SHP77 treated with DMSO at 0.1 percent for 48 hours (cell line): ENCODE measurements at regions not wholly inside any gene's neighbourhood (a gene's known extent, or its start where the extent isn't known, plus 50 kb on each side); places are given as distances from the start of the nearest gene placed in this dataset.

Experiments used
- DNase-seq: peaks from one replicate; lab custom pipeline; 2025; lab: John Stamatoyannopoulos, UW

DNA sequence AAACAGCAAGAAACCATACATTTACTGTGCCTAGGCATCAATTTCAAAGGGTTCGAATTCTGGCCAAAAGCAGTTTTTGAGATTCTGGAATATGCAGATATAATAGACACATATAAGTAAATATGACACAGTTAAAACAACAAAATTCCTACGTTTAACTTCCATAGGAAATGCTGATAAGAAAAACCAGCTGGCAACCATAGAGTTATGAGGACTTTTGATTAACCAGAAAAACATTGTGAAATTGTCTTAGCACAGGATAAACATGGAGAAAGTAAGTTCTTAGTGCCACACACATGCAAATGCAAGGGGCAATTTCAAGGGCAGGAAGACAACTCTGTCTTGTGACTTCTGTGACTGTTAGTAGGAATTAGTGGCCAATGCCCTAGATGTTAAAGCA is 702.1 kb downstream of the TNS3 start:
- no peak for DNase-seq

DNA sequence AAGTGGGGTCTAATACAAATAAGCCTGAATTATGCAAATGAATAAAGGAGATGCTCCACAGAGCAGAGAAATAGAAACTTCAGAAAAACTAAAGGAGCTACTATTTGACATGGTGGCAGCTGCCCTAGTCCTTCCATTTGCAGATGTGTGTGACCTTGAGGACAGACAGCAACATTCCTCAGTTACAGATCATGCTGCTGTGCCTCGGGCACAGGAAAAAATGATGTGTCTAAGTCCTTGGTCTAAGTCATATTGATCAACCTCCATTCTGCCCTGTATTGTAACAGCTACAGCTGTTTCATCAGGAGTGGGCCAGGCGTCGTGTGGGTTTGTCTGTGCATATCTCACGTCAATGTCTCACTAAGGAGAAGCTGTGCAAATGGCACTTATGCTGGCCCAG is 710.4 kb downstream of the TNS3 start:
- no peak for DNase-seq

DNA sequence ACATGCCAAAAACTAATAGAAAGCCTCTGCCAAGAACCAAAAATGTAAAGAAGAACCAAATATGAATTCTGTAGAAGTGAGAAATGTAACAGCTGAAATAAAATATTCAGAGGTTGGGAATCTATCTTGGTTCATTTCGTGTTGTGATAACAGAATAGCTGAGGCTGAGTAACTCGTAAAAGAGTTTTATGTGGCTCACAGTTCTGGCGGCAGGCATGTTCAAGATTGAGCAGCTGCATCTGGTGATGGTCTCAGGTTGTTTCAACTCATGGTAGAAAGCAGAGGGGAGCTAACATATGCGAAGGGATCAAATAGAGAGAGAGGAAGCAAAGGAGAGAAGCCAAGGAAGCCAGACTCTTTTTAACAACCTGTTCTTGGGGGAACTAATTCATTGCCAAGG is 717.2 kb downstream of the TNS3 start:
- no peak for DNase-seq

DNA sequence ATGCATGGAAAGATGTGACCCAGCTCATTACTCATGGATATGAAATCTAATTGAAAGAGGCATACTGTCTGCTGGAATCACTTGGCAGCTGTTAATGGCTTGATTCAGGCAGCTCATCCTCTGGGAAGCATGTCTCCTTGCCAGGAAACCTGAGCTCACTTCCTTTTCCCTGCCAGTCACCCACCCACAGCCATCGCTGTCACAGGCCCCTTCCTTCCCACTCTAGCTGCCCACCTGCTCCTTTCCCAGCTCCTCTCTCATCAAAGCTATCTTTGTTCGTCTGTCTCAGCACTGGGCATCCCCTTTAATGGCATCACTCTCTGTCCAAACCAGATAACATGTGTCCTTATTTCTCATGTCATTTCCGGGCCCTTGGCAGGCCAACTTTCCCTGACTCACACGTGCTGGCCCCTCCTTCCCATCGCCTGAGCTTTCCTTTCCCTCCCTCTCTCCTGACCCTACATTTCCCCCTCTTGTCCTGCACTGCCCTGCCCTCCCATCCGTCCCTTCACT is 721.9 kb downstream of the TNS3 start:
- no peak for DNase-seq

DNA sequence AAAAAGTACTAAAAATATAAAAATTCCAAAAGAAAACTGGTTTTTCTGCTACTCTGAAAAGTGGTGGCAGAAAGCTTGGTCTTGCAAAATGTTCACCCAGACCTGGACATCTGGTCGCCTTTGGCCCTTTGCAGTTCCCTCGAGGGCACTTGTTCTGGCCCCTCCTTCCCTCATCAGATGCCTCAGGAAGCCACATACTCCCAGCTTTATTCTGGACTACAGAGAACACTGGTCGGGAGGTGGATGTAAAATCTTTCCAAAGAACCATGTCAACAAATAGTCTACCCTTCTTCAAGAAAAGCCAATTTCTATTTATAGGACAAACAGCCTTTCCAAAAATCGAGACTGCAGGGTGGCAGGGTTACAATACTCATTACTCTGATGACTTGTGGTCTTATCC is 726.1 kb downstream of the TNS3 start:
- DNase-seq, result no peak

DNA sequence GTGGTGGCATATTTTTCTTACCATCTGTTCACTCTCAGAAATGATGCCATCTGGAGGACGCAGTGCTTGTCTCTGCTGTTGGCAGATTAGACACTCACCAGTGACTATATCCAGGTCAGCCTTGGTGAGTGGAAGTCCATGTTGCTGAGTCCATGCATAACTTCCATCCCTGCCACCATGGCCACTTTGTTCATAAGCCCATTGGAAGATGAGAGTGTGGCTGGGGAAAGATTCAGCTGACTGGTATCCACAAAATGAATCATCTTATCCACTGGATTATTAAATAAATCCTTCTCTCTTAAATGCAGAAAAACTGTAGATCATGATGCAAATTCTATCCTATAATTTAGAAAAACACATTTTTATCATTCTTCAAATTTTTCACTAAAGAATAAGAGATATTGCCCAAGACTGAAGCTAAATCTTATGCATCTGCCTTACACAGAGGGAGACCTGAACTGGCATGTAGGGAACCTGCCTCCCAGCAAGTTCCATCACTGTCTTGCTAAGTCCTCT is 726.9 kb downstream of the TNS3 start:
- no peak for DNase-seq

DNA sequence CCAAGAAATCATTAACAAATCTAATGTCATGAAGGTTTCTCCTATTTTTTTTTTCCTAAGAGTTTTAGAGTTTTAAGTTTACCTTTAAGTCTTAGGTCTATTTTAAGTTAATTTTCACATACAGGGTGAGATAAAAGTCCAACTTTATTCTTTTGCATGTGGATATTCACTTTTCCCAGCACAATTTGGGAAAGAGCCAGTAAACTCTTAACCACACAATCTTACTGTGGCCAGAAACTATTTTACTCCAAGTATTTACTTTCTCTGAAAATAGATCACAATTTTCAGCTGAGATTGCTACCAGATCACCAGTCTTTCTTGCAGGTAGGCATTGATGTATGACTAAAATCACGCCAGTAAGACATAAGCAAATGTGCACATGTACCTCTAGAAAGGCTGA is 728.5 kb downstream of the TNS3 start:
- DNase-seq, result no peak

DNA sequence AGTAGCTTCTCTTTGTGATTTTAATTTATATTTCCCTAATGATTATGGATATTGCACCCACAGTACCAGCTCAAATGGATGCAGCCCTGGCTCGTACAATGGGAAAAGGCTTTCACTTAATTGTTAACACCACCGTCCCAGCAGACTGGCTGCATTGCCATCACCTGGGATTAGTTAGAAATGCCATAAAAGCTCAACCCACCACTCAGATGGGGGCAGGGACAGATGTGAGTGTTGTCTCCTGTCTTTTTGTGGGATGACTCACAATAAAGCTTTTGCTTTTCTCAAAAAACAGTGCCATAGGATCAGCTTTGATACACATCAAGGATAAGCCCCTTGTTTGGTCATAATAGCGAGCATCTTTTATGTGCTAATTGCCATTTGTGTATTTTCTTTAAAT is 729.1 kb downstream of the TNS3 start:
- DNase-seq, result no peak

DNA sequence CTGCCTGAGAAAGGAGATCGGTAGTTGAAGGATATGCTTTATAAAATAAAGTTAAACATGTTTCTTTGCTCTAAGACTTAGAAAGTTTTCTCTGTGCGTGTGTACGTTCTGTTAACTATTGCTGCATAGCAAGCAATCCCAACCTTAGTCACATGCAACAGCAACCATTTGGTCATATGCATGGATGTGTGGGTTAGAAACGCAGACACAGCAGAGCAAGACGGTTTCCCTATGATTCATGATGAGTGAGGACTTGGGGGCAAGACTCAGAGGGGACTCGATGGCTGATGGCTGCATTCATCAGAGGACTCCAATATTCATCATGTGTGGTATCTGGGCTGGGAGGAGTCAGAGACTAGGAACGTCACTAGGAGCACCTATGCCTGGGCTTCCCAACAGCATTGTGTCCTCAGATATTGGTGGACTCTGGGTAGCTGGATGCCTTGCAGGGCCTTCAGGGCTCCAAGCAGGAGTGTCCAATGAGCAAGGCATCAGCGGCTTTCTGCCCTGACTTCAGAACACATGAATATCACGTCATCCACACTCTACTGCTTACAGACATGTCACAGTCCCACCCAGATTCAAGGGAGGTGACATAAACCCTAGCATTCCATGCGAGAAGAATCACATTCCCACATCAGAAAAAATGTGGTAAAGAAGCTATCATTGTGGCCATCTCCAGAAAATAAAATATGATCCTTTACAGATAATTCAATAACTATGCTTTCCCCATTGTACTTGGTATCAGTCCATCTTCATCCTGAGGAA is 731.2 kb downstream of the TNS3 start:
- DNase-seq, result no peak

DNA sequence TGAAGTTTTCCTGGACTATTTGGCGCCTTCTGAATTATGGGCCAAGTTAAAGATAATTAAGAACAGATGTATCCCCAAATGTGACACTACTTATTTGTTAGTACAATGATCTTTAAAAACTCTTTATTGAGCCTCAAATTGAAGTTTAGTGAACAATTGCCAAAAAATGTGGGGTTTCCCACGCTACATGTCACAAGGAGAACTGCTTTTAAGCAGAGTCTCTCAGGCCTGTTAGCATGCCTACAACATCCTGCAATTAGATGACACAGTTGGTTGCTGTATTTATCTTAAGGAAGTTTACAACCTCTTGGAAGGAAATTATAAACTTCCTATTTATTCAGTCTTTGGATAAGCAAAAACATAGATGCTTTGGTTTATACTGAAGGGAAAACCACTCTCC is 733.0 kb downstream of the TNS3 start:
- DNase-seq, result no peak

DNA sequence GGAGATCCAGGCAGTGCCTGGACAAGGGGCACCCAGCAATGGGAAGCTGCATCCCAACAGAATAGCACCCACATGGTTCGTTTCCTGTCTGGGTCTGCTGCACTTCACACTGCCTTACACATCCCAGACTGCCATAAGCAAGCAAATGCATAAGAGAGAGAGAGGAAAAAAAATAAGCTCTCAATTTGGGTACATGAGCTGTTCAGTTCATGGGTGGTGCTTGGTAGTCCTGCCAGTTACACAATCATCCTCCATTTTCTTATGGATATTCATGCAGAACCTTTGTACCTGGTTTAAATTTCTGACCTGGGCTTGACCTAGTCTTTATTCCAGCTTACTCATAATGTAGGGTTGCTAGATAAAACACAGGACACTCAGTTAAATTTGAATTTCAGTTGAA is 733.6 kb downstream of the TNS3 start:
- DNase-seq, result no peak

DNA sequence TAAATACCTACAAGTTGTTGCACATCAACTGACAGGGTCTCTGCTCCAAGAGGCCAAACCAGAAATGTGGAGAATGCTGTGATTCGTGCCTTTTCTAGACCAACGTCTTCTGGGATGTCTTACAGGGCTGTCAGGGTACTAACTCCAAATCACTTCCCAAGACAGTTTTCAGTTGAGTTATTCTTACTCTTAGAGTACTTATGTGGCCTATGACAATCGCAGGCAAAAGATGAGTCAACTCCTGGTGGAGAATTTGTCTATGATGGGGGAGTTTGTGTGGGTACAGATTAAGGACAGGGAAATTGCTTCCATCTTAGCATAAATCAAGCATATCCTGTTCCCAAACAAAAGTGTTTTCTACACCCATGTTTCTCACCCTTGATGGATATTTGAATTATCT is 734.8 kb downstream of the TNS3 start:
- no peak for DNase-seq

DNA sequence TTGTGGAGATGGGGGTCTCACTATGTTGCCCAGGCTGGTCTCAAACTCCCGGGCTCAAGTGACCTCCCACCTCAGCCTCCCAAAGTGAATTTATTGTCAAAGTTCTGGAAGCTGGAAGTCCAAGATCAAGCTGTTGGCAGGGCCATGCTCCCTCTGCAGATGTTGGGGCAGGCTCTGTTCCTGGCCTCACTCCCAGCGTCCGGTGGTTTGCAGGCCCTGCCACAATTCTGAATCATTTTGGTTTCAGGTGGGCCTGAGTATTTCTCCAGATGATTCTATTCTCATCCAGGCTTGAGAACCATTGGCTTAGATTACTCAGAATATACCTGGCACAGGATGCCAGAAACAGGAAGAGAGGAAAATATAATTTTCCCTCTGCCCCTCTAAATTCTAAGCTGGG is 737.4 kb downstream of the TNS3 start:
- DNase-seq, result no peak

DNA sequence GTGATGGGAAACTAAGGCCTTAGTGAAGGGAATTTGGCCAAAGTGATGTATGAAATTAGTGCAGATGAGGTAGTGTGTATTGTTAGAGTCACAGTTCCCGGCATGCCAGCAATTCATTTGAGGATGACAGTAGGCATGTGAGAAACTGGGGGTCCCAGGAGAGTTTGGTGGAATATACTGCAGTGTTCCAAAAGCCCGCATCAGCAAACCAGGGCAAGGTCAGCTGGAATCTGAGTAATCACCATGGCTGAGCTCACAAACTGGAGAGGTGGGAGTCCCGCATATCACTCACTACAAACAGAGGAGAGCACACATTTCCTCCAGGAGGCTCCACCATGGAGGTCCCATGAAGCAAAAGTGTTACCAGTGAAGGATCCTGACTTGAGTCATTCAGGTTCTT is 740.7 kb downstream of the TNS3 start:
- no peak for DNase-seq

DNA sequence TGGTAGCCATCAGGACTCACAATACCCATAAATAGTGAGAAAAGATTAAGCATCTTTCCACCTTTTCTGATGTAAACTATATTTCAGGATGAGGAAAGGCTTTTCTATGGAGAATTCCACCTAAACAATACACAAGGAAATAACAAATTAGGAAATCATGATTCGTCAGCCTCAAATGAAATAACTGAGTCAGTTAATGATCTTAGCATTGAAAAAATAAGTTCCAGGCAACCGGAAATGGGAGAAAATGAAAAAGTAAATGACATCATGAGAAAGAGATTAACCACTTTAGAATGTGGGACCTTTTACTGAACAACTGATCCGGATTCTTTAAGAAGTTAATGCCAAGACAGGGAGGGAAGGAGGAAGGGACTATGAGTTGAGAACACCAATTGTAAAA is 742.3 kb downstream of the TNS3 start:
- no peak for DNase-seq

DNA sequence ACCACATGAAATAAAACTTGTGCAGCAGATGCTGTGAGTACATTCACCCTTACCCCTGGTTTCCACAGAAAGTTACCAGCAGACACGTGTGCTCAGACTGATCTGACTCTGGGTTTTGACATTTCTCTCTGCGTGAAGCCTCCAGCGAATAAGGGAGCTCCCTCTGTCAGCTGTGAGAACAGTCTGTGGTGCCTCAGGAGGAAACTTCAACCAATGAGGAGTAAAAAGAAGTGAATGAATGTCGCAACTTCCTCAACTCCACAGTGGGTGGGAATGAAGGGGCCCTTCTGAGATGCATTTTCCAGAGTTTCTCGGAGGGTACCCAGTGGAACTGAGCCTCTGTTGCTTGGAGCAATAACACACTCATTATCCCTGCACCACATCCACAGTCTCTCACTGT is 743.4 kb downstream of the TNS3 start:
- DNase-seq, result no peak

DNA sequence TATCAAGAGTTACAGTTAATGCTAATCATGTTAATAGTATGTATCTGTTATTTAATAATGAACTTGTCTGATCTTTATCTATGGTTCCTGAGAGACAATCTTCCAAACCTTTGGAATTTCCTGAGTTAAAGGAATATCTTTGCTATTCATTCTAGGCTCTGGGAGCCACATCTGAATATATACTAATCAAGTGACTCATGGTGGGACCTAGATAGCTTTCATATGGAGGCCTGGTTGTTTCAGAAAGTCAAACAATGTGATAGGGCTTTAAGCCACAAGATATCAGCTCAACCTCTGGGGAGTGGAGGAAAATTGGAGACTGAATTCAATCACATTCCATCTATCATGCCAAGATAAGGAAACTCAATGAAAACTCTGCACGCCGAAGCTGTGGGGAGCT is 746.4 kb downstream of the TNS3 start:
- DNase-seq, result no peak

DNA sequence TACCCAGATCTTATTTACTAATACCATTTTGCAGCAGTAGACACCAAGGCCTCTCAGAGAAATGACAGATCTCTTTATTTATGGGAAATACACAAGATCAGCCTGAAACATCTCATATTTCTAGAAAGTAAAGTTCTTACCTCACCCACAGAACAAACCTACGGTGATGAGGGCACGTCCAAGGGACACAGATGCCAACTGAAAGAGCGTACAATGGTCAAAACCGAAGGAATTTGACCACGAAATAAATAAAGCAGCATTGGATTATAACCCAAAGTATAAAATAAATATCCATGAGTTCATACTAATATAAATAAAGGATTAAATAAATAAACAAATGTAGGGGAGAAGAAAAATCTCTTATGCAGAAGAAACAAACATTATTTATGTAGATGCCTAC is 747.0 kb downstream of the TNS3 start:
- no peak for DNase-seq

DNA sequence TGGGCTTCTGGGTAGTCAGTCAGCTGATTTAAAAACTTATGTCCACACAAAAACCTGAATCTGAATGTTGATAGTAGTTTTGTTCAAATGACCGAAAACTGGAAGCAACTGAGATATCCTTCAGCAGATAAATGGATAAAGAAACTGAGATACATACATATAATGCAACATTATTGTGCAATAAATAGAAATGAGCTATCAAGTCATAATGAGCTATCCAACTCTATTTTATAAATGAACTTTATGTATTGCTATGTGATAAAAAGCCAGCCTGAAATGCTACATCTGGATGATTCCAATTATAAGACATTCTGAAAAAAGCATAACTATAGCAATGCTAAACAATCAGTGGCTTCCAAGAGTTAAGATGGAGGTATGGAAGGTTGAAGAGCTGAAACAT is 748.7 kb downstream of the TNS3 start:
- DNase-seq, result no peak

DNA sequence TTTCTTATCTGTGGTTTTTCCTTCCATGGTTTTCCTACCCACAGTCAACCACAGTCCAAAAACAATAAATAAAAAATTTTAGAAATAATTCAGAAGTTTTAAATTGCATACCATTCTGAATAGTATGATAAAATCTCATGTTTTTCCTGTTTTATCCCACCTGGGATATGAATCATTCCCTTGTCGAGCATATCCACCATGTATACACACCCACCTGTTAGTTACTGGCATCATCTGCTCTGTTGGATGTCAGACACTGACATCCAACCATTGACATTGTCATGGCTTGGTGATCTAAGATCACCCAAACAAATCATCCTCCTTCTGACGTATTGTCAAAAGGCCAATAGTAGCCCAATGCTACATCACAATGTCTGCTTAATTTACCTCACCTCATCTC is 749.8 kb downstream of the TNS3 start:
- DNase-seq, result no peak

DNA sequence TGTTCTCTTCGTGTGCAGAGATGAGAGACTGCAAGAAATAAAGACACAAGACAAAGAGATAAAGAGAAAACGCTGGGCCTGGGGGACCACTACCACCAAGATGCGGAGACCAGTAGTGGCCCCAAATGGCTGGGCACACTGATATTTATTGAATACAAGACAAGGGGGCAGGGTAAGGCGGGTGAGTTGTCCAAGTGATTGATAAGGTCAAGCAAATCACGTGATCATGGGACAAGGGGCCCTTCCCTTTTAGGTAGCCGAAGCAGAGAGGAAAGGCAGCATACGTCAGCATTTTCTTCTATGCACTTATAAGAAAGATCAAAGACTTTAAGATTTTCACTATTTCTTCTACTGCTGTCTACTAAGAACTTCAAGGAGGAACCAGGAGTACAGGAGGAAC is 762.1 kb downstream of the TNS3 start:
- no peak for DNase-seq

DNA sequence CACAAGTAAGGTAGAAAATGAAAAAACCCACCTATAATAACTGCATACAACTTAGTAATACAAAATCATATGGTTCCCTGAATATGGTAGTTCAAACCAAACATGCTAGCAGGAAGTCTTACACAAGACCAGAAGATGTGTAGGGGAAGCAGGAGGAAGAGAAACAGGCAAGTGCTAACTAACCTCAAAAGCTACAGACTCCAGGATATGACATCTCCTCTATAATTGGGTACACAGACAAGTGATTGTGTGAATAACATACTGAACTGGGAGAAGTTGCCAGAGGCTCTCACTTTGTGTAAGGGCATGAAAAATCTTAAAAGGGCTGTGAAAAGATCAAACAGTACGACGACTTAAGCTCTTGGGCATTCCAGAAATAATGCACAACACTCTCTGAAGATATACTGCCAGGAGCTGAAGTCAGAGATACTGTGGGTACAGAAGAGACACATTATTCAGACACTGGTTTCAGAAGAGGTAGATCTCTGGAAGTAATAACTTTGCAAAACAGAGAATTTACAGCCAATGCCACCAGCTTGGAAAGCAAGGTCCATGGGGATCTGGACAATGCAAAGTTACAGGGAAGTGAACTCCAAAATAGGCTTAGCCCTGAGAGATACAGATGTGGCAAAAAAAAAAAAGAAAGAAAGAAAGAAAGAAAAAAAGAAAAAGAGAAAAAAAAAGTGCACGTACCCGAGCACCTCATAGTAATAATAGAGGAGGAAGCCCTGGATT is 767.2 kb downstream of the TNS3 start:
- DNase-seq, result no peak

DNA sequence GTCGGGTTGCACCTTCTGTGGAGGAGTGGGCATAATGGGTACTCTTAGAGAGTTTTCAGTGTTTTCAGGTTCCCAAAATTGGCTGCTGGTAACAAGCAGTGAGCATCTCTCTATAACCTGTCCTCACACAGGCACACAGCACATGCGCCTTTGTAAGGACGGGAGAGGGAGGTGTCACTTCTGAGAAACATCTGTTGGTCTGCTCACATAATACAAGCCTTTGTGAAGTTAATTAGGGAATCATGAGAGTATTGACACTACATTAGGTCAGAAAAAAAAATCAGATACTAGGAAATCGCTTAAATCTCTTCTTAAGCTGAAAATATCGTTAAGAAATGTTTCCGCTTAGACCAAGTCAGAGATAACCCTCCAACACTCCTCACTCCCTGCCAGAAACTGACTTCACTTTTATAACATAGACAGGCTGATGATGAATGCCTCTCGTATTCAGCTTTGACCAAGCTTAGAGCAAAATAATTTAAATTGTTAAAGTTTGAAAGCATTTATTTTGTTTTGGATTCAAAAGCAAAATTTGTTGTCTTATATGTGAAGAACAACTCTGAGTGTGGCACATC is 769.7 kb downstream of the TNS3 start:
- no peak for DNase-seq
